ENCODE measurements at regions not wholly inside any gene's neighbourhood (a gene's known extent, or its start where the extent isn't known, plus 50 kb on each side); places are given as distances from the start of the nearest gene placed in this dataset.

DNA sequence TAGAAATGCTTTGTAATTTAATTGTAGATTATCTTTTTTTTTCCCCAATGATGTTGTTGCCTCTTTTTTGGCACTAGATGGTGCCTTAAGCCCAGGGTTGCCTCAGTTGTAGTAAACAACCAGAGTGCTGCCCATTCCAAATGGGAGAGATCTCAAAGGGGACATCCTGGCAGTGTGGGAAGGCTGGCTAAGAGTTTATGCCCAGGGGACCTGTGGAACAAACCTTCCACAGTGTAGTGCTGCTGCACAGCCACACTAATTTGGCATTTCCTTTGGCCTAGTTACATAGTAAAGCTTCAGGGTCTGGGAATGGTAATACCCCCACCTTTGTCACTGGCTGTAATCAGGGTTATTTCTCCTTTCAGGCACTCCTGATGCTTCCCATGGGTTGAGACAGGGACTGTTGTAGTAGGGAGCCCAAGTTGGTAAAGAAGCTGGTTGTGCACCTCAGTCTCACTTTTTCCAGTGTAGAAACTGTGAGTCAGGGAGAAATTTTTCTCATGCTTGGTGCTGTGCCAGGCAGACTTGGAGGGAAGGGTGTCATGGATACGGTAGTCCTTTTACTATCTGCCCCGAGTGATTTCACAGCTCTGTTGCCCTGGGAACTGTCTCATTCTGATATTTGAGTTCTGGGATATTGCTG, 177.8 kb upstream of the ECI2 start:
- no peak for DNase-seq

DNA sequence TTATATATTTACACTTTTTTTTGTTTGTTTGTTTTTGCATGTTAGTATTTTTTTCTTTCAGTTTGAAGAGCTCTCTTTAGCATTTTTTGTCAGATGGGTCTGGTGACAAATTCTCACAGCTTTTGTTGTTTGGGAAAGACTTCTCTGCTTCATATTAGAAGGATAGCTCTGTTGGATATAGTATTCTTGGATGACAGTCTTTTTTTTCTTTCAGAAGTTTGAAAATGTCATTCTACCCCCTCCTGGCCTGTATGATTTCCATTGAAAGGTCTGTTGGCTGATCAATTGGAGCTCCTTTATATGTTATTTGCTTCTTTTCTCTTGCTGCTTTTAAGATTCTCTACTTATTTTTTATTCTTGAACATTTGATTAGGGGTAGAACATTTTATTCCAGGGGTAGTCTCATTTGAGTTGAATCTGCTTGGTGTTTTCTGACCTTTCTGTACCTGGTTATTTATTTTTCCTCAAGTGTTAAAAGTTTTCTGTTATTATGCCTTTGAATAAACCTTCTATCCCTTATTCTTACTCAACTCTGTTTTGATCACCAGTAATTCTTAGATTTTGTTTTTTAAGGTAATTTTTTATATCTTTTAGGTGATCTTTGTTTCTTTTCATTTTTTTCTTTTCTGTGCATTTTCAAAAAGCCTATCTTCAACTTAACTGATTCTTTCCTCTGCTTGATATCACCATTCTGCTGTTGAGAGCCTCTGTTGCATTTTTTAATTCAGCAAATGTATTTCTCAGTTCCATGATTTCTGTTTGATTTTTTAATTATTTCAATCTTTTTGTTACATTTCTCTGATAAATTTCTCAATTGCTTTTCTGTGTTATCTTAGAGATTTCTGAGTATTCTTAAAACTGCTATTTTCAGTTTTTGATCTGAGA, 176.8 kb upstream of the ECI2 start:
- no peak for DNase-seq

GRCh38 chr6:4309540-4309939, 174.2 kb upstream of the ECI2 start:
- DNase-seq = no peak

DNA sequence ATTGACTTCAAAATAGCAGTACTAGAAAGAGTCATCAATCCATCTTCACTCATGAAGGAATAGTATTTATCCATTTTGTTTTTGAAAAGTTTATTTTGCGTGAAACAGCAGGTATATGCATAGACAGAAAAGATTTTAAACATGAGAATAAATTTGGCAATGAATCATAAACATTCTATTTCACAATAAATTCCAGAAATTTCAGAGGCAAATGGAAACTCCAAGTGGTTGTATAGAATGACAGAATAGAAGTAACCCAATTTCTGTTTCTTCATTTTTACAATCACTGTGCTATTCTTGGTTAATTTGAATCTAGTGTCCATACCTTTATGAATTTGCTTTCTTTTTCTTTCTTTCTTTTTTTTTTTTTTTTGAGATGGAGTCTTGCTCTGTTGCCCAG, 173.0 kb upstream of the ECI2 start:
- DNase-seq = no peak

- no peak for DNase-seq
Observed at GRCh38 chr6:4304927-4305455, 169.6 kb upstream of the ECI2 start.

DNA sequence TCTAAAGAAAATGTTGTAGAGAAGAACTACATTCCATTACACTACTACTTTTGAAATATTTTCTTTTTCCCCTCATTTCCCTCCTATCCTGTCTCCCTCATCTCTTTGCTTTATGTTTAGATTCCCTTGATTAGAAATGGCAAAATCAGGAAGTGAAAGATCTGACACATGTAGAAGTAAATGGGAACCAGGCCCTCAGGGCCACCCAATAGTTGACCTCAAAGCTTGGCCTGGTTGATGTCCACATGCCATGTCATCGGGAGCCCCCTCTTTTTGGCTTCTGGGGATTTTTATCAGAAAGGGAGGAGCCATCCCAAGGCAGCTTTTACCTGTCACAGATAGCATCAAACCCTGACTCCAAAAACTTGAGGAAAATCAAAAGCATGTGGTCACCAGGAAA, 168.3 kb upstream of the ECI2 start:
- no peak for DNase-seq

DNA sequence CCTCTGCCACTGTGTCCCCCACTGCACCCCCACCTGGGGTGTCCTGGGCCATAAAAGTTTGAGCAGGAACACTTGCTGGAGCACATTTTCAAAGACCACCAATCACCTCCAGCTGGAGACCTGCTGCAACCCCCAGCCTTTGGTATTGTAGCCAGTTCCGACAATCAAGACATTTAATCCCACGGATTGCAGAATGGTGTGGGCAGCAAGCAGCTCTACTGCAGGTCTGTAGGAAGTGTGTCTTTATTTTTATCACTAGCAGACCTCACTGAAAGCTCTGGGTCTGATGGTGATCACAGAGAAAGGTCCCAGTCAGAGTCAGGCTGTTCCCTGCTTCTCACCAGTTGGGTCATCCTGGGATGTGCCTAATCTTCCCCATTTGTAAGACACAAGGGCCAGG, 167.1 kb upstream of the ECI2 start:
- no peak for DNase-seq

DNA sequence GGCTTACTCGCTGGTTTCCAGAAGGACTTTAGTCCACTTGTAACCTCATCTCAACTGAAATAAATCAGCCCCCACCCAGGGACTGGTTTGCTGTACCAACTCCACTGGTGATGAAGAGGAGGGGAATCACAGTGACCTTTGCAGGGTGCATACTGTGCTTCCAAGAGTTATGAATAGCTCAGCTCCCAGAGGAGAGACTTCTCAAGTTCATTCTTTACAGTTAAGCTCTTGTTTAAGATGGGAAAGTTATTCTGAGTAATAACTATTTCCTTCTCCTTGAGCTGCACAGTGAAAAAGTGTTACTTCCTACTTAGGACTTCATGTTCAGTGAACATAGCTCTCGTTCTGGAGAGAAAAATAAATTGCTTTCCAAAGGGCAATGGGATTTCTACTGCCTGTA, 166.5 kb upstream of the ECI2 start:
- no peak for DNase-seq

GRCh38 chr6:4300917-4301316, 165.5 kb upstream of the ECI2 start:
- DNase-seq = no peak

- DNase-seq = no peak
Observed at GRCh38 chr6:4299476-4299875, 164.1 kb upstream of the ECI2 start.

DNA sequence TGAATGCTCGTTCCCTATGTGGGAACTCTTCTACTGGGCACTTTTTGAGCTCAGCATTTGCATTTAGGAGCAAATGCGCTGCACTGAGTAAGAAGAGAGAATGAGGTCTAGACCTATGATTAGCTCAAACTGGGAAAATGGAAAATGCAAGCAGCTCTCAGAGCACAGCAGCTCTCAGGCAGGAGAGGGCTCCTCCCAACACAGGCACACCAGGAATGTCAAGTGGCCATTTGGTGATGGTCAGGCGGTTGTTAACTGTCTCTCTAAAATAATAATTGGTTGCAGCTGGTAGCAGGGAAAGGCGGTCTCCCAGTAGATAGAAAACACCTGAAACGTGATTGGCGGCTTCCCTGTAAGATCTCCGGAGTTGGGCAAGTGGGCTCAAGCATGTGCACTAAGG, 162.0 kb upstream of the ECI2 start:
- no peak for DNase-seq

GRCh38 chr6:4296552-4296951, 161.2 kb upstream of the ECI2 start:
- DNase-seq = no peak

DNA sequence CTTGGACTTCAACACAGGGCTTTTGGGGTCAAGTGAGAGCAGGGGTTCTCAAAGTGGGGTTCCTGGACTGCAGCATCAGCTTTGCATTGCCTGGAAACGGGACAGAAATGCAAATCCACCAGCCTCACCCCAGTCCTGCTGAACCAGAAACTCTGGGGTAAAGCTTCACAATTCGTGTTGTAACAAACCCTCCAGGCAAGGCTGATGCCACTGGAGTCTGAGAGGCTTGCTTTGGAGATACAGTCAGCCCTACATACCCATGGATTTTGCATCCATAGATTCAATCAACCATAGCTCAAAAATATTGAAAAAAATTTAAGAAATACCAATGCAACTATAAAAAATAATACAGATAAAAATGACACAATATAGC, 160.4 kb upstream of the ECI2 start:
- no peak for DNase-seq

GRCh38 chr6:4295058-4295782, 159.8 kb upstream of the ECI2 start:
- DNase-seq = no peak

DNA sequence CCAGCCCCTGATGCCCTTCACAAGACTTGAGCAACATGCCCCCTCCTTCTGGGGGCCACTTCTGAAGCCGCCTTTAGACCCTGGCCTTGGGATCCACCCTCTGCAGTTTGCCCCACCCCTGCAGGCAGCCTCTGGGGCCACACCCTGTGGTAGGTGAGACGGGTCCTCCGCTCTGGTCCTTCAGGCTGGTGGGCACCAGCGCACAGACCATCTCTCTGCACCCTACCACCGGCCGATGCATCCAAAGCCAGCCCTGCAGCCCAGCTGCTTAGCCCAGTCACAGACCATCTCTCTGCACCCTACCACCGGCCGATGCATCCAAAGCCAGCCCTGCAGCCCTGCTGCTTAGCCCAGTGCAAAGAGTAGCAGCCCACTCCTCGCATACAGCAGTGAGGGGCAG, 159.3 kb upstream of the ECI2 start:
- no peak for DNase-seq

DNA sequence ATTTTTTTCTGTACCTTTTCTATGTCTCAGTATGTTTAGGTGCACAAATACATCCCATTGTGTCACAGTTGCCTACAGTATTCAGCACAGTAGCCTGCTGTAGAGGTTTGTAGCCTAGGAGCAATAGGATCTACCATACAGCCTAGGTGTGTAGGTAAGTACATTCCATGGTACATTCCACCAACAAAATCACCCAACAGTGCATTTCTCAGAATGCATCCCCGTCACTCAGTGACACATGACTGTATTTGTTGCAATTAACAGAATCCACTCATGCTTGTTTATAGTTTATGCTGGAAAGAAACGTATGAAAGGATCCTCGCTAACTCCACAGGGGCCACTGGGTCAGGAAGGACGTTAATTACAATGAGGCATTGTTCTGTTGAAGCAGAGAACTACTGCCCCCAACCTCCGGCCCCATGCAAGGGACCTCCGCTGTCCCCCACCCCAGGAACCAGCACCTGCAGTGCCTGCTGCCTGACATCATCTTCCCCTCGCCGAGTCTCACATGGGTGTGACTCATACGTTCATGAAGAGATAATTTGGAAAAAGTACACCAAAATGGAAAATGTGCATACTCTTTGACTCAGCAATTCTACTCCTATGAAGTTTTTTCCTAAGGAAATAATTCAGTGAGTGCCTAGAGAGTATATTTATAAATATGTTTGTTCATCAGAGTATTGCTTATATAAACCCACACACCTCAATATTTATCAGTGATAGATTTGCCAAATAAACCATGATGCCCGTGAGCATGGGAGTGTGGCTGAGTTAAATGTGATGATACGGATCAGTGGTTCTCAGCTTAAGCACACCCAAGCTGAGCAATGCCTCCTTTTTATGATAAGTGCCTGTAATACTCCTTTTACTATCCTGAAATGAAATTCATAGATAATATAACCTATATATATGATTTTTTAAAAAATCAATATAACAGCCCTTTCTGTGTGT, 156.4 kb upstream of the ECI2 start:
- DNase-seq = no peak

GRCh38 chr6:4289770-4290320, 154.5 kb upstream of the ECI2 start:
- DNase-seq = no peak

GRCh38 chr6:4287811-4288244, 152.5 kb upstream of the ECI2 start:
- DNase-seq = no peak

DNA sequence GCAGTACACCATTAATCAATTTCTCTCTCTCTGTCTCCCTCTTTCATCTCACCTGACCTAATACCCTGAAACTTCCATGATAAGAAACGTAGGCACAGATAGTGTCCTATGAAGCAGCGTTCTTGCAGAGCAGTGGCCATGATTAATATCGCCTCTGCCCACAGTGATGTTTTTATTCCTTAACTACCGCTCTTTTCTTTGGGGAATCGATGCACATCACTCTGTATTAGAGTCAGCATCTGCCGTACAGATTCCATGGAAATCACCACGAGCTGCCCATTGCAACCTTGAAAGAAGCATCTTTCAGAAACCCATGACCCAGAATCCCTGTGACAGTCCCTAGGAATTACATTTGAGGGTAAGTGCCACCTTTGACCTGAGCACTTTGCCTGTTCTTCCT, 152.0 kb upstream of the ECI2 start:
- no peak for DNase-seq

- no peak for DNase-seq
Observed at GRCh38 chr6:4282926-4283325, 147.6 kb upstream of the ECI2 start.

DNA sequence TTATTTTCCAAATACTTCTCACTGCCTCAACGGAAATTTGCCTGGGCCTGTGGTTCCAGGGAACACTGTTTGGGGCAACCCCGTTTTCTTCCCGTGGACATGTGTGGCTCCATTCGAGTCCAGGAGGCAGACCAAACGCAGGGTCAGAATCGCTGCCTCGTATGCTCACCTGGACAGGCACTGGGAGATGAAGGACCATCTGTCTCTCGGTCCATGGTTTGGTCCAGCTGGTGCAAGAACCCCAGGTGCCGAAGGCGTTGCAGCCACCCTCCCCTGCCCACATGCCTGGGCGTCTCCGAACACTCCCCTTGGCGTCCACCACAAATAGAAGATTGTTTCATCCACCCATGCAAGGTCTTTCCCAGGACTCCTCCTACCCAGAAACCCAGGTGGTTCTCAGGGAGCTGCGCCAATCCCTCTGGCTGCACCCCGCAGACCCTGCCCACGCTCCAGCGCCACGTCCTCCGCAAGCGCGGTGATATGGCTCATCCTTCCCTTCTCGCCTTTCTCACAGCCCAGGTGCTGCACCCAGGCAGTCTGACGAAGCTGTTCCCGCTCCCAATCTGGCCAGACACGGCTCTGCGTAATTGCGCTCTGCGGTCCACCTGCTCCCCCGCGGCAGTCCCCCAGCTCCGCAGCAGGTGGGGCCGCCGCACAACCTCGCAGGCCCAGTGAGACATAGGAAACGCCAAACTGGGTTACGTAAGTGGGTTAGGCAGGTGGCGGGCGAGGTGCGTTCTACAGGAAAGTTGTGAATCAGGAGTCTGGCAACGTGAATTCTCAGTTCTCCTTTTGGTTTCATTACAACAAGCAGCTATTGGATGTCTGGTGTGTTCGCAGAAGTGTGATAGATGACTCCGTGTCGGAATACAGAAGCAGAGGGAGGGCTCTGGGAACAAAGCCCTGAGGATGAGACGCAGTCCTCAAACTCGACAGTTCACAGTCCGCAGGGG, 146.2 kb upstream of the ECI2 start:
- DNase-seq = no peak

Data from activated T-cell treated with anti-CD3 and anti-CD28 coated beads for 4 hours (primary cell).